B cell (primary cell): ENCODE measurements at regions not wholly inside any gene's neighbourhood (a gene's known extent, or its start where the extent isn't known, plus 50 kb on each side); places are given as distances from the start of the nearest gene placed in this dataset.

Experiments used
- ATAC-seq: fragments of 200-7000 bp; cut with Tn5 transposase; one replicate; pipeline ENCODE4 v1.10.0; 2021; ENCODE audit warnings: low read depth, mild to moderate bottlenecking, moderate number of reproducible peaks, moderate library complexity
- CTCF ChIA-PET: fragments of 350-600 bp; sonication (Branson Sonifier 250); formaldehyde crosslinking; loops from one replicate; lab custom pipeline; 2021; ENCODE audit warnings: antibody characterized with exemption, inconsistent platforms; lab: Charles Lee
- POLR2A ChIA-PET: fragments of 350-600 bp; sonication (Branson Sonifier 250); formaldehyde crosslinking; loops from one replicate; lab custom pipeline; 2021; ENCODE audit warnings: antibody characterized with exemption; lab: Charles Lee
- DNase-seq: peaks from one replicate; pipeline ENCODE4 v3.0.0; 2013
- H2AFZ ChIP-seq: 2 replicates; pipeline ENCODE4 v1.6.1; 2012; ENCODE audit warnings: mild to moderate bottlenecking, low read depth, low read length; ENCODE audit not compliant: insufficient read depth, poor library complexity, severe bottlenecking
- H3K27ac ChIP-seq, 2 donors: 1 replicate in 1 of 2; 2 replicates in 1 of 2; pipeline ENCODE4 v1.5.1; 2012 to 2013; ENCODE audit warnings: low read length in 2 of 2, mild to moderate bottlenecking in 2 of 2, moderate library complexity in 1 of 2
- H3K27me3 ChIP-seq, 4 experiments: fragments of 200-600 bp in 1 of 4; sonication (generic) in 1 of 4; replicated peaks in 1 of 4; 1 replicate in 2 of 4; 2 replicates in 2 of 4; pipeline versions ENCODE4 v1.6.1 to v1.7.0; 2013 to 2016; ENCODE audit warnings: low read length in 3 of 4, mild to moderate bottlenecking in 2 of 4, mixed read lengths in 1 of 4, moderate library complexity in 1 of 4; ENCODE audit not compliant: insufficient read depth in 4 of 4, control insufficient read depth in 3 of 4; ENCODE audit errors: control extremely low read depth in 1 of 4
- H3K36me3 ChIP-seq, 2 experiments: replicated peaks in 1 of 2; 1 replicate in 1 of 2; 2 replicates in 1 of 2; pipeline versions ENCODE4 v1.6.1 to v1.7.1; 2013; ENCODE audit warnings: low read length in 1 of 2; ENCODE audit not compliant: insufficient read depth in 2 of 2, control insufficient read depth in 1 of 2; ENCODE audit errors: control extremely low read depth in 1 of 2, extremely low read depth in 1 of 2
- H3K4me1 ChIP-seq, 2 donors: fragments of 200-600 bp in 1 of 2; sonication (generic) in 1 of 2; 1 replicate in 1 of 2; 2 replicates in 1 of 2; pipeline versions ENCODE4 v1.5.1 to v1.6.1; 2013 to 2017; ENCODE audit warnings: low read length in 2 of 2; ENCODE audit not compliant: control insufficient read depth in 2 of 2, insufficient read depth in 2 of 2
- H3K4me2 ChIP-seq: replicated peaks from 2 replicates; pipeline ENCODE3; 2012; ENCODE audit warnings: mild to moderate bottlenecking, low read depth, low read length; ENCODE audit not compliant: poor library complexity, severe bottlenecking
- H3K4me3 ChIP-seq, 5 experiments: fragments of 200-600 bp in 1 of 5; sonication (generic) in 1 of 5; 1 replicate in 3 of 5; 2 replicates in 2 of 5; pipeline versions ENCODE4 v1.5.1 to v1.7.0; 2011 to 2016; ENCODE audit warnings: low read length in 4 of 5, mild to moderate bottlenecking in 4 of 5, low read depth in 2 of 5, control low read depth in 1 of 5, moderate library complexity in 1 of 5; ENCODE audit not compliant: insufficient read depth in 1 of 5; ENCODE audit errors: control extremely low read depth in 1 of 5, extremely low read depth in 1 of 5
- H3K79me2 ChIP-seq: fragments of 200-600 bp; sonication (generic); one replicate; pipeline ENCODE4 v1.6.0; 2016; ENCODE audit warnings: low read length; ENCODE audit not compliant: control insufficient read depth, insufficient read depth
- H3K9ac ChIP-seq: fragments of 200-600 bp; sonication (generic); 2 replicates; pipeline ENCODE4 v1.6.1; 2017; ENCODE audit warnings: mild to moderate bottlenecking, low read length, moderate library complexity
- H3K9me3 ChIP-seq, 3 donors: one replicate each; pipeline versions ENCODE4 v1.6.1 to v1.7.1; 2013; ENCODE audit warnings: low read length in 2 of 3; ENCODE audit not compliant: control insufficient read depth in 2 of 3, insufficient read depth in 1 of 3; ENCODE audit errors: control extremely low read depth in 1 of 3
- H4K20me1 ChIP-seq: 2 replicates; pipeline ENCODE4 v1.6.0; 2012; ENCODE audit warnings: mild to moderate bottlenecking, low read length; ENCODE audit not compliant: insufficient read depth, control insufficient read depth, poor library complexity, severe bottlenecking
- H3K27ac Mint-ChIP-seq: one replicate; pipeline ENCODE4 v1.8.0; 2021; ENCODE audit warnings: mixed read lengths
- H3K27me3 Mint-ChIP-seq: one replicate; pipeline ENCODE4 v1.8.0; 2021; ENCODE audit warnings: mixed read lengths
- H3K4me1 Mint-ChIP-seq: one replicate; pipeline ENCODE4 v1.8.0; 2021; ENCODE audit warnings: mixed read lengths
- H3K4me3 Mint-ChIP-seq: one replicate; pipeline ENCODE4 v1.8.0; 2021; ENCODE audit warnings: mixed read lengths
- H3K9me3 Mint-ChIP-seq: one replicate; pipeline ENCODE4 v1.8.0; 2022; ENCODE audit warnings: mixed read lengths; ENCODE audit not compliant: insufficient read depth
- EZH2 ChIP-seq: IDR thresholded peaks from 2 replicates; pipeline ENCODE4 v1.6.1; 2012; ENCODE audit warnings: borderline replicate concordance, low read depth, mild to moderate bottlenecking, moderate library complexity, low read length; ENCODE audit not compliant: insufficient read depth, poor library complexity, severe bottlenecking
- WGBS: methylation state at CpG from one replicate; pipeline ENCODE4 v1.1.5; 2013; ENCODE audit warnings: missing lambda C conversion rate; ENCODE audit not compliant: insufficient coverage; 5-methylcytosine and 5-hydroxymethylcytosine counted together
- intact Hi-C: fragments of 100-400 bp; cut with micrococcal nuclease; formaldehyde crosslinking; loops from one replicate; pipeline ENCODE4 v1.10.0; 2022
- TF ChIP-seq, protein P1 (sequence below): fragments of 200-600 bp; IDR thresholded peaks from one replicate; pipeline ENCODE4 v1.8.0; 2022; ENCODE audit warnings: antibody characterized with exemption, mild to moderate bottlenecking

- ATAC-seq (no peak), DNase-seq (no peak)
- H3K4me1 Mint-ChIP-seq = no peaks in the 10 kb centered on the region
- H4K20me1 ChIP-seq = no peaks in the 10 kb centered on the region
- intact Hi-C loops = no loop called here
- TF ChIP-seq, protein P1, sequence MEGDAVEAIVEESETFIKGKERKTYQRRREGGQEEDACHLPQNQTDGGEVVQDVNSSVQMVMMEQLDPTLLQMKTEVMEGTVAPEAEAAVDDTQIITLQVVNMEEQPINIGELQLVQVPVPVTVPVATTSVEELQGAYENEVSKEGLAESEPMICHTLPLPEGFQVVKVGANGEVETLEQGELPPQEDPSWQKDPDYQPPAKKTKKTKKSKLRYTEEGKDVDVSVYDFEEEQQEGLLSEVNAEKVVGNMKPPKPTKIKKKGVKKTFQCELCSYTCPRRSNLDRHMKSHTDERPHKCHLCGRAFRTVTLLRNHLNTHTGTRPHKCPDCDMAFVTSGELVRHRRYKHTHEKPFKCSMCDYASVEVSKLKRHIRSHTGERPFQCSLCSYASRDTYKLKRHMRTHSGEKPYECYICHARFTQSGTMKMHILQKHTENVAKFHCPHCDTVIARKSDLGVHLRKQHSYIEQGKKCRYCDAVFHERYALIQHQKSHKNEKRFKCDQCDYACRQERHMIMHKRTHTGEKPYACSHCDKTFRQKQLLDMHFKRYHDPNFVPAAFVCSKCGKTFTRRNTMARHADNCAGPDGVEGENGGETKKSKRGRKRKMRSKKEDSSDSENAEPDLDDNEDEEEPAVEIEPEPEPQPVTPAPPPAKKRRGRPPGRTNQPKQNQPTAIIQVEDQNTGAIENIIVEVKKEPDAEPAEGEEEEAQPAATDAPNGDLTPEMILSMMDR = no peak
- H3K9me3 Mint-ChIP-seq = no peaks in the 10 kb centered on the region
- H3K27me3 Mint-ChIP-seq = no peaks in the 10 kb centered on the region
- ChIA-PET POLR2A (no interaction called here), CTCF (no interaction called here)
- no peak overlapping the region for H3K9ac ChIP-seq
- H3K4me3 Mint-ChIP-seq = no peak overlapping the region
- no peak overlapping the region for H3K27ac ChIP-seq
- no peak overlapping the region for H2AFZ ChIP-seq
- H3K79me2 ChIP-seq = no peaks in the 10 kb centered on the region
- no peak overlapping the region for H3K4me3 ChIP-seq
- no peaks in the 10 kb centered on the region for H3K27me3 ChIP-seq
- WGBS = no CpG with 5 or more reads among the region's 1 CpG
- H3K4me2 ChIP-seq = no peak overlapping the region
- no peaks in the 10 kb centered on the region for H3K9me3 ChIP-seq
- no peaks in the 10 kb centered on the region for H3K4me1 ChIP-seq
- no peaks in the 10 kb centered on the region for H3K36me3 ChIP-seq
- H3K27ac Mint-ChIP-seq = no peak overlapping the region
Measured at GRCh38 chr4:27245216-27245615, 384.6 kb downstream of the STIM2 start.

- Histone ChIP-seq H3K4me1 (no peaks in the 10 kb centered on the region), H3K36me3 (no peaks in the 10 kb centered on the region), H3K4me3 (no peak overlapping the region), H3K9ac (no peak overlapping the region), H3K27ac (no peak overlapping the region), H2AFZ (no peak overlapping the region), H3K4me2 (no peak overlapping the region), H3K79me2 (no peaks in the 10 kb centered on the region), H3K9me3 (no peaks in the 10 kb centered on the region), H3K27me3 (no peaks in the 10 kb centered on the region), H4K20me1 (no peaks in the 10 kb centered on the region)
- 54% methylated on average over 2 of the region's 2 CpGs for WGBS
- no peak overlapping the region for H3K27ac Mint-ChIP-seq
- H3K4me1 Mint-ChIP-seq = no peaks in the 10 kb centered on the region
- no peak for DNase-seq
- POLR2A ChIA-PET = no interaction called here
- CTCF ChIA-PET = no interaction called here
- no peaks in the 10 kb centered on the region for H3K27me3 Mint-ChIP-seq
- no peak overlapping the region for H3K4me3 Mint-ChIP-seq
- intact Hi-C loops = no loop called here
- TF ChIP-seq, protein P1 = no peak
- no peak for TF ChIP-seq EZH2
- no peak for ATAC-seq
- no peaks in the 10 kb centered on the region for H3K9me3 Mint-ChIP-seq
Measured at GRCh38 chr4:27248829-27249228, 388.2 kb downstream of the STIM2 start.
